Stimulated activated CD4-positive, alpha-beta T cell treated with anti-CD3 and anti-CD28 coated beads, TNF-alpha, amount 100 ng/mL, for 24 hours (primary cell): ENCODE measurements at regions not wholly inside any gene's neighbourhood (a gene's known extent, or its start where the extent isn't known, plus 50 kb on each side); places are given as distances from the start of the nearest gene placed in this dataset.

Source experiments
- DNase-seq, 3 experiments: peaks; one replicate each; pipeline ENCODE4 v3.0.0-alpha.2; 2020; ENCODE audit warnings: low read depth in 3 of 3

DNA sequence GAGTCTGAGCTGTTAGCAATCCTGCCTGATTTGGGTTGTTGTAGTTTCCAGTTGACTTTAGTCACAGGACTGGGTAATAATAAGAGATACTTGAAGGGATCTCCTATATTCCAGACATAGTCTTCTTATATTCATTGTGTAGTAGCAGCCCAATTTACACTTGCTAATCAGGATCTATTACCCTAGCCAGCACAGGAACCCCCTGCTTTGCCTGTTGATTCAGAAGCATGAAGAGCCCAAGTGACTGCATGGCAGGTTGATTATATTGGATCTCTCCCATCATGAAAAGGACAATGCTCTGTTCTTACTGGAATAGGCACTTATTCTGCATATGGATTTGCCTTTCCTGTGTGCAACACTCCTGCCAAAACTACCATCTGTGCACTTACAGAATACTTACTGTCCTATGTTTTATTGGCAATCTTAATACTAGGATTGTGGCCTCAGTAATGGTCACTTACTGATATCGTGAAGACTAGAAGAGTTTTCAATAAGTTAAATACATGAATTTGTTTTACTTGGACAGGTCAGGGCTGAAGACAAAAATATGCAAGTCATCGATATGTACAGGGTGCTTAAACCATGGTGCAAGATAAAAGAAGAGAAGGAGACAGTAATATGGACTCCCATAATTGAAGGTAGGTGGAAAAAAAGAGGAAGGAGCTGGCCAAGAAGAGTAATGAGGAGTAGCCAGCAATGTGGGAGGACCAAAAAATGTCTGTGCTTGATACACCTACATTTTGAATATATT, 304.1 kb downstream of the MCTP2 start:
- DNase-seq: no peak

DNA sequence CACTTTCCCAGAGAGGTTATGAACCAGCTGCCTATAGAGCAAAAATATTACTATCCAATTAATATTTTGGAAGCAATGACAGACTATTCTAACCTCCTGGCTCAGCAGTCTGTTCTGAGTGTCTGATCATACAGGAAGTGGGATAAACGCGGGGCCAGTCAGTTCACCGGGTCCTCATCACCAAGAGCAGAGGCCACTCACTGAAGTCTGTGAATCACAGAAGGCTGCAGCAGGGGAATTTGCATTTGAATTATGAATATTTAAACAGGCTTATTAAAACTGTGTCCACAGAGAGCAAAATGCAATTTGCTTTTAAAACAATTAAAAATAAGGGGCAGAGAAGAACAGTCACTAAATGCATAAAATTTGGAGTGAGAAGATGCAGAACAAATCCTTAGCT, 305.2 kb downstream of the MCTP2 start:
- DNase-seq: no peak

DNA sequence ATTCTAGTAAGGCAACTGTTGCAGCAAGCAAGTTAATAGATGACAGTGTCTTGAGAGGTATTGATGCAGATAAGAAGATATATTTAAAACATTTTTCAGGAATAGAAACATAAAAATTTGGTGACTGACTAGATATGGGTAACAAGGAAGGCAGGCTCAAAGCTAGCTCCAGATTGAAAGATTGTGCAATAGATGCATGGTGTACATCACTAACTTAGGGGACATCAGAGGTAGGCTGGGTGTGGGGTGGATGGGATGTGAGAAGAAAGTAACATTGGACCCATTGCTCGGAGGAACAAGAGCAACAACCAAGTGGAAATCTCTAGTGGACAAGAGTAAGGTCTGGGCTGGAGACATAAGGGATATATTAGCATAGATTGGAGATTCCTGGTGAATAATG, 306.9 kb downstream of the MCTP2 start:
- no peak for DNase-seq

DNA sequence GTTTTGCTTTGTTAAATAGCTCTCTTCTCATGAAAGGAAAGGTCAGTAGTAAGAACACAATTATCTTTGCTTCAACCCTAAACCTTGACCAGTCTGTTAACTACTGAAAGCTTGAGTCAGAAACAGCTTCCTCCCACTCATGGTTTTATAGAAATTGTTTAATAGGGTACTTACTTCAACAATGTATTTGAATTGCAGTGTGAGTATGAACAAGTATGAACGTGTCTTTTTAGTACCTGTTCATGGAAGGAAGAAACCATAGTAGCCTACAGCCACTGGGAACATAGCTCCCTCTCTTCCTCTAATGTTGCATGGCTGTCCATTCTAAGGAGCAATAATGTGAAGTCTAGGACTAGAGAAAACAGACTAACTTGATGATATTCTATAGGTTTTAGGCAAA, 311.0 kb downstream of the MCTP2 start:
- no peak for DNase-seq

DNA sequence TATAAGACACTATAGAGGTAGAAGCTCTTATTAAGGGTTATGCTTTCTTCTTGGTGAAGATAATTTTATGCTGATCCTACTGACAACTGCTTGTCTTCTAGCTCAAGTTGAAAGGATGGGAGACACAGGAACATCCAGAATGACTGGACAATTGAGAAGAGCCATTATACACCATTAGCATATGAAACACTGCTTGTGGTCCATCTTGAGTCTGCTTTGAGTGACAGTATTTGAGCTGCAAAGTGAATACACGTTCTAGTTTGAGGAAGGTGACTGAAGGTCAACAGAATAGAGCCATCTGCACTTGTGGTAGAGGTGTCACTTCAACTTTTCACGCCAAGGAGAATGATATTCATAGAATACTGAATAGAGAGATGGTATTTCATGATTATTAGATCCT, 315.4 kb downstream of the MCTP2 start:
- no peak for DNase-seq

DNA sequence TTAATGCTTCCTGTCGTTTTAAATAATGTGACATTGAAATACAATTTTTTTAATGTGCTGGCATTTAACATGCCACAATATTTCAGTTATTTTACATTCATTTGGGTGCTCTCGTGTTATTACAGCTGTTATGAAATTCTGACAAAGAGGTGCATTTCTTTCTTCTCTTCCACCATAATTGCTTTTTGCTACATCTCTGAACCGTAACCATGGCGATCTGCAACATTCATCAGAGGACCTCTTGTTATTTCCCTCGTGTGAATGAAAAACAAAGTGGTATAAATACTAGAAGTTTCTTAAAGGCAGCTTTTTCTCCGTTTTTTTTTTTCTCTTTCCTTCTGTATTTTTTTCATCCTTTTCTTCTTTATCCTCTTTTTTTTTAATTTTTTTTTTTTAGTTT, 316.4 kb downstream of the MCTP2 start:
- DNase-seq: no peak

DNA sequence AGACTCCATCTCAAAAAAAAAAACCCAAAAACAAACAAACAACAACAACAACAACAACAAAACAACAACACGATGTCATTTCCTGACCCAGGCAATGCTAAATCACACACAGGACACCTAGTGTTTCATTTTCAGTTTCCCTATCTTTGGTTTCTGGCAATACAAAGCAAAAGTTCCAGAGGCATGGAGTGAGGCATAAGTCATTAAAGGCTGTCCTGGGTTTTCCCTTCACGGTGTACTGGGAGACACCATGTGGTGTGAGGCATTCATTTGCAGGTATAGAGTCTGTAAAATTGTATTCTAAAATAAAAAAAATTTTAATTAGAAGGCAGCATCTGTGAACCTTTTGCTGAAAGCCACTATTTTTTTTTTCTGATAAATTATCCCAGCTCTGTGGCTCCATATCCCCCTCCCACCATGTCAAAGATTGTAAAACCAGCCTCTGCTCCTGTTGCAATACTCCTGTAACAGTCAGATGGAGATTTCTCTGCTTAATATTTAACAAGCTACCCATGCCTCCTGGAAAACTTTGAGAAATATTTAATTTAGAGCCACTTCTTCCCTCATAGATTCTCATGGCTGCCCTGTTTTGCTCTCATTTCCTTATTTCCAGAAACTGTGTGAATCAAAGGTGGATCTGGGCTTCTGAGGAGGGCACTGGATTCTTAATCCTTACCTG, 324.6 kb downstream of the MCTP2 start:
- no peak for DNase-seq

DNA sequence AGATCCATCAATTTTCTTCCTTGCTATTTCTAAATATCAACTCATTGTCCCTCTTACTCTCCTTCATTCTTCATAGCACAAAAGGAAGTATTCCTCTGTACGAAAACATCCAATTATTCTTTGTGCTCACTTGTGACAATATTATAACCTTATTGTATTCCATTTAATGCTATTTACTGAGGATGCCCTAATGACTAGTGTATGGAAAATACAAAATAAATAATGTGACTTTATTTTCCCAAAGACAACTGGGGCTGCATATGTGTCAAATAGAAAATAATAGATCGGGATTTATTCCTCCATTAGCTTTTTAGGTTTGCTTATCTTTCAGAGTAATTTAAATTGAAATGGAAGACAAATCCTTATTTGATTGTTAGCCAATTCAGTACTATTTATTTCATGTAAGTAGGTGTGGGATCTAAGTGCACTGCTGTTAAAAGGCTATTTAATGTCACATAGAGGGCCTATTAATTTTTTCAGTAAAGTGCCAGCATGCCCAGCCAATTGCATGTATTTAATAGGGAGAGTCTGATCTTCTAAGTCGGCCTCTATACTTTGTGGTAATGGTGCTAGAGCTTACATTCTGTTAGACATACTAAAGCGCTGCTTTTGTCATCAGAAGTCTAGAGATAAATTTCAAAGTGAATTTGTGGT, 329.8 kb downstream of the MCTP2 start:
- no peak for DNase-seq

DNA sequence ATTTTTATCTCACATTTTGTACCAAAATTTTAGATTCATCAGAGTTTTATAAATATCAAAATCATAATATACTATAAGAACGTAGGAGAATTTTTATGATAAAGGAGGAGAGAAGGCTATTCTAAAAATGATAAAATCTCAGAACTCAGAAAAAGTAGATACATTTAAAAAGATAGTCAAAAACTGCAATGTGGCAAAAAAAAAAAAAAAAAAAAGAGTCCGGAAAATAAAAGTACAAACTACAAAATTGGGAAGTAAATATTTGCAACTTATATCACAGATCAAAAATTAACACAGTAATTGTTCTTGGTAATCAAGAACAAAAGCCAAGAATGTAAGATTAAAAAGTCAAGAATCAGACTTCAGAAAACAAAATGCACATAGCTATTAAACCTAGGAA, 332.1 kb downstream of the MCTP2 start:
- no peak for DNase-seq

DNA sequence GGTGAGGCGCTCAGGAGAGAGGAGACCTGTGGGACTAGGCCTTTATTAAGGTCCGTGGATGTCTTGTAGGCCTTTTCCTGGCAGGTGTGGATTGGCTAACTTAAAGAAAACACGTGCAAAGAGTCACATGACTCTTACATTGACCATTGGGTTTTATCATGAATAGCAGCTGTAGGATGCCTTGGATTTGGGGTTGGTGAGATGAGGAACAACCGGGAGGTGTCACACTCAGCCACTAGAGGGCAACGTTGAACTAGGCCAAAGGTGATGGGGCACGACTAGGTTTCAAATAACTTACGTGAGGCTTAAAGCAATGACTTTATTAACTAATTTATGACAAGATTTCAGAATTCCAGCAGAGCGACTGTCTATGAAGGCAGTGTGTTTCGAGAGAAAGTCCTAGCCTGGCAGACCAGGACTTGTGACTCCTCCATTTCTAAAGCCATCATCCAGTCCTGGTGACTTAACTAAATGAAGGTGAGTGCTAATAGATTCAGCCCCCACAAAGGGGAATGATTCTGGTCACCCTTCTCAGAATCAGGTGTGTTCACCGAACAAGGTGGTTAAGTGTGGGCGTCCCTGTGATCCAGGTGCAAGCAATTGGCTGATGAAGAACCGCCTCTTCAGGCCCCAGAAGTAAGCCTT, 345.6 kb downstream of the MCTP2 start:
- DNase-seq: peak in 1 of 3 experiments; percentile 35

DNA sequence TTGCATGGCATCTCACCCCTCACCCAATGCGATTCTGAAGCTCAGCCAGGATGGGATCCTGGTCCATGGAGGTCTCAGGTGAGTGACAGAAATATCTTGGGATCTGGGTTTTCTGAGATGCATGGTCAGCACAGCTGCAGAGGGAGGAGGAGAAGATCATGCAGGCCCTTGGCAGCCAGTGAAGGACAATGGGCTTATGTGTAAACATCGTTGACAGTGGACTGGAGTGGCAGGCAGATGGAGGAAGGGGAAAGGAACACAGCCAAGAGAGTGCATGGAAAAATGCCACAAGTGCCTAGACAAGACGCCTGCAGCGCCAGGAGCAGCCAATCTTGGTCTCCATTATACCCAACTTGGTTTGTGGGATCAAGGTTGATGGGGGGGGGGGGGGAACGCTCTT, 347.9 kb downstream of the MCTP2 start:
- no peak for DNase-seq

DNA sequence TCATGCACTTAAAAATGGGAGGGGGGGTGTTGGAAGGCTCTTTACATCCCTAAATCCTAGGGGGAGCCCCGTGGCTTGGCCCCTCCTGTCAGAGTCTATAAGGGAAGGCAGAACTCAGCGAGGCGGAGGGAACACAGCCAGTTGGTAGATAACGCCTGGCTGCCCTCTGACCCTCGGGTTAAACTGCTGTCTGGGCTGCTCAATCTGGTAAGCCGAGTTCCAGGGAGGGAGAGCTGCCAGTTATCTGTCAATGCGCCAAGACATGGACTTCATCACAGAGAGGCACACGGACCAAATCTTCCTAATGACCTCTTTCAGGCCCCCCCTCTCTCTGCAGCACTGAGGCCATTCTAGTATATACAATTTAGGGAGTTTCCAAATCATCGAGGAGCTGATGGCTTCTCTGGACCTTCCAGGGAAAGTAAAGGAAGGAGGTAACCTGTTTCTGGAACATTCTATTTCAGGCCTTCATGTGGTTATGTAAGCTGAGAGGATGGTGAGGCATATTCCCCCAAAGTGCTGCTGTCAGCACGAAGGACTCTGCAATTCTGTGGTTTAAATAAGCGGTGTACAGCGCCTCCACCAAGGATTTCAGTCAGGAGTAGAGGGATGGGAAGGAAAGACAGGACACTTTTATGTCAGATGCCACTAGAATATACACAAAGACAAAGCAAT, 349.0 kb downstream of the MCTP2 start:
- DNase-seq: no peak

DNA sequence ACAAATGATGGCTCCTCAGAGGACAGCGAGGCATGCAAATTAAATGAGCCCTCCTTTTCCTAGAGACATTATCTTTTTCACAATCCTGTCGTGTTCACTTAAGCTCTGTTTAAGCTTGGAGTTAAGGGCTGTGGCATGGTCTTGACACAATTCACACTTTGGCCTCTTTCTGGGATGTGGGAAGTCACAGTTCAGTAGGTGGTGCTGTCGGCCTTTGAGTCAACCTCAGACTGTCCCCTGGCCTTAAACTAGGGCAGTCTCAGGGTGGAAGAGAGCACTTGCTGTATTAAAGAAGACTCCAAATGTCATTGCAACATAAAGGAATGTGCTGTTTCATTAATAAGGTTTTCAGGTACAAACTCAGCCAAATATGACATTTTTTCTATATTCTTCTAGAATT, 351.0 kb downstream of the MCTP2 start:
- peak in 1 of 3 experiments; percentile 8 for DNase-seq

DNA sequence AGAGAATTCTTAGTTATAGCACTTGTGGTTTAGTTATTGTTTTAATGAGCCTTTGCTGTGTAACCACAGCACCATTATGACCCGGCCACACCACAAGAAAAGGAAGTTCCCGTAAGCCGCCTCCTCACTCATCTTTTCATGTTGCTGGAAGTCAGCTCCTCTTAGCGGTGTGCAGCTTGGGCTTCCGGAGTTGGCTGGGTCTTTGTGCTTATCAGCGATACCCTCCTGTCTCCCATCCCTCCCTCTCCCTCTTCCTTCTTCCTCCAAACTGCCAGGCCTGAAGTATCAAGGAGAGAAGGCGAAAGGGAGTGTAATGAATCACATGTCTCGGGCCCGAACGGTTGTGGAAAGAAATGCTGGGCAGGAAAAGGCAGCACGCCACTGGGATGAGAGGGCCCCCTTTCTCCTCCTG, 353.5 kb downstream of the MCTP2 start:
- DNase-seq: peak in 2 of 3 experiments; percentile 22 to 53

DNA sequence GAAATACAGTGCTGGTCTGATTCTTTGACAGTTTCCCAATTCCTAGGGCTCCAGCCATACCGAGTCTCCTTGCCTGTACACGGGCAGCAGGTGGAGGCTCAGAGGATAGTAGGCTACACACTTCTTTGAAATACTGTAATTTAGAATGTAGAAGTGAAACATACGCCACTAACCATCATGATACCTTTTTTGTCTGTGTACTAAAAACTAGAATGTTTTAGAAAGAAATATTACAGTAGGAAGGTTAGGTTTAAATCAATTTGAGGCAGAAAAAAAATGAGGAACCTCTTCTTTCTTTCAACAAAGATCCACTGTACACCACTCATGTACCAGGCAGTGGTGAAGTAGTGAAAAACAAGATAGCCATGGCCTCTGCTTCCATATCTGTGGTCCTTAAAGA, 354.7 kb downstream of the MCTP2 start:
- no peak for DNase-seq

DNA sequence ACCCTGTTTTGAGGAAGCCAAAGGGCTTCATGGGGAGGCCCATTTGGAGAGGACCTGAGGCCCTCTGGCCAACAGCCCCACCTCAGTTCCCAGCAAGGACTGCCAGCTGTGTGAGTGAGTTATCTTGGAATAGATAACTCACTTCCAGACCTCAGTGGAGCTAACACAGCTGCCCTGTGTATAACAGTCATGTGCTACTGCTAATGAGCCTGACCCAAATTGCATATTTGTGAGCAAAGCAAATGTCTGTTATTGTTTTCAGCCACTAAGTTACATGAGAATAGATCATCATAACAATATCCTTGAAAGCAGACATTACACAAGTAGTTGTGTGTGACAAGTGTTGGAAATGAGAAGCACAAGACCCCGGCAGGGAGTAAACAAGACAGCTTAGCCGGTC, 355.8 kb downstream of the MCTP2 start:
- no peak for DNase-seq

DNA sequence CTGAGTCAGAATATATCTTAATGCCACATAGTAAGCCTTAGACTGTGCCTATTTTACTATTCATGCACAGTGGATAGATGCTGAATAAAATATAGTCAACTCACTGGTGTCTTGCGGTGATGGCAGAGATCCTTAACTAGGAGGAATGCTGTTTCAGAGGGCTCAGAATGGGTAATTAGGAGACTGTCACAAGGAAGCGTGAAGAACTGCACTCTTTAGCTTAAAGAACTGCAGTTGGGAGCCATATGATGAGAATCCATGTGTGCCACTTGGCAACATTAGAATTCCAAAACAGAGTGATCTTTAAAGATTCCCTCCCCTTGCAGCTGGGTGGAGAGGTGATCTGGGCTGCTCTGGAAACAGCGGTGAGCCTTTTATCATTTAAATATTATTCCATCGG, 357.6 kb downstream of the MCTP2 start:
- DNase-seq: no peak

DNA sequence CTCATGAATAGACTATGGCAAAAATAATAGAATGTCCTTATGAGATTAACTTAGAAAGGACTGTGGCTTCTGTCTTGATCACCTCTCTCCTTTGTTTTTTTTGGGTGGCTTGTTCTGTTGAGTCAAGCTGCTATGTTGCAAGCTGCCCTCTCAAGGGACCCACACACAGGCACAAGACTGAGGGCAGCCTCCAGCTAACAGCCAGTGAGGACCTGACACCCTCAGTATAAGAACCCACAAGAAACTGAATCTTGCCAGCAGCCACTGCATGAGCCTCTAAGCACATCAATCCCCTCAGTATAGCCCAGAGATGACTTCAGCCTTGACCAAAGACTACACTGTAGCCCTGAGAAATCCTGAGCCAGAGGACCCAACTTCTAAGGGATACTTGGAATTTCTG, 361.1 kb downstream of the MCTP2 start:
- no peak for DNase-seq

DNA sequence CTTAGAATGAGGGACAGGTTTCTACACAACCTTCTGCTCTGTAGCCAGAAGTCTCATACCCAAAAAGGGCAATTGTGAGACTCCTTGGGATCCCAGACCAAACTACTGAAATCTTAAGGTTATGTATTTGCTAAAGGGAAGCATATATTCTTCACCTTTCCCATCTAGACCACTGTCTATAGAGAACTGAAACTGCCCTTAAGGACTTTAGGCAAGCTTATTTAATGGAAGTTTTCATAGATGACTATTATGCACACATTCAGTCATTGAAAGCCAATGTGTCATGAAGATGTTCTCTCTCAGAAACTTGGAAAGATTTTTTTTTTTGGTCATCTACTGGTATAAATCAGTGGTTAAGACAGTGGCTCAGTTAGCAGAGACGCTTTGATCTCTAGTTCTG, 365.3 kb downstream of the MCTP2 start:
- DNase-seq: no peak

DNA sequence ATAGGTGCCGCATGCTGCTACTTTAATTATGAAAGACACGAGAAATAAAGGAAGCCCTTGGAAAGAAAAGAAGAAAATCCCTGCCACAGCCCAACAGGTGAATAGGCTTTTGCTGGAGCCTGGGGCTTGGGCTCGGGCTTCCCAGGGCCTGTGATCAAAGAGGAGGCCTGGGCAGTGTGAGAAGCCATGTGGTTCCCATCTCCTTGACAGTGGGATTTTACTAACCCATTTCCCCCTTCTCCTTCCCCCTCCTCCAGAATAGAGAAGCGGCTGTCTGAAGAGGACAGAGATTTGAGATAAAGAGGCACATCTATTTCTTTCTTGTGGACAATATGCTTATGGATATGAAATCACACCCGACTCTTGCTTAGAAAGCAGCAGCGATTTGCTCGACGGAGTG, 369.1 kb downstream of the MCTP2 start:
- DNase-seq: no peak

DNA sequence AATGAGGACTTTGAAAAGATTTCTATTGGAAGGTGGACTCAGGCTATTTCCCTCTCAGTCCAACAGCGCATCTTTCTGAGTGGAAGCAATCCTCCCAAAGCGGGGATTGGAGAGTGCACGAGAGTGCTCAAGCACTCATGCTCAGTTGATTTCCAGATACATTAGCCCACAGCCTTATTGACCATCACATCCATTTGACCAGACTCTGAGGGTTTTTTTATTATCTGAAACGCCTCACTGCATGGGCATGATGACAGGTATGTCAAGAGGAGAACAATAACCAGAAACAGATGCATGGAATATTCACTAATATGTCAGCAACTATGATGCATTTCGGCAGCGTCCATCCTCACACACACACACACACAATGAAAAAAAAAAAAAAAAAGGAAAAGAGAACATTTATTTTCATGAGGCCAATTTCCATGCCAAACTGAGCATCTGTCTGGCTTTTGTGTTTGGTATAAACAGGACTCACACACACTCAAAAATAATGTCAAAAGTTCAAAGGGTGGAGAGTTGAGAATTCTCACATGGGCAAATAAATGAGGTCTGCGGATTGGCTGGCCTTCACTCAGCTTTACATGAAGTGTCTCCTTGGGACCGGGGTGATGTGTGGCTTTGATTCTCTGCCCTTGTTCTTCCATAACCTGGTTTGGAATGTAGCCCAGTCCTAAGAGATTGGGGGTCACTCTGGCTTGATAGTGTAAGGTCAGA, 371.6 kb downstream of the MCTP2 start:
- no peak for DNase-seq
